Breast epithelium (tissue), 3 donors: ENCODE measurements at regions not wholly inside any gene's neighbourhood (a gene's known extent, or its start where the extent isn't known, plus 50 kb on each side); places are given as distances from the start of the nearest gene placed in this dataset.

Source experiments
- CTCF ChIP-seq, 3 donors: fragments of 450-650 bp; IDR thresholded peaks; one replicate each; pipeline ENCODE4 v1.5.1; 2016 to 2017; ENCODE audit warnings: antibody characterized with exemption in 3 of 3, mild to moderate bottlenecking in 3 of 3, moderate library complexity in 3 of 3
- POLR2A ChIP-seq: fragments of 450-650 bp; IDR thresholded peaks from one replicate; pipeline ENCODE4 v1.6.1; 2016; ENCODE audit warnings: antibody characterized with exemption, mild to moderate bottlenecking, moderate library complexity

DNA sequence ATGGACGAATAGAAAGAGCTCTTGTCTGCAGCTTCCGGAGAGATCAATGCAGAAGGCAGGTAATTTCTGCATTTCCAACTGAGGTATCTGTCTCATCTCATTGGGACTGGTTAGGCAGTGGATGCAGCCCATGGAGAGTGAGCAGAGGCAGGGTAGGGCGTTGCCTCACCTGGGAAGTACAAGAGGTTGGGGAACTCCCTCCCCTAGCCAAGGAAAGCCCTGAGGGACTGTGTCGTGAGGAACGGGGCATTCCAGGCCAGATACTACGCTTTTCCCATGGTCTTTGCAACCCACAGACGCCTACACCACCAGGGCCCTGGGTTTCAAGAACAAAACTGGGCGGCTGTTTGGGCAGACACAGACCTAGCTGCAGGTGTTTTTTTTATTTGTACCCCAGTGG is 186.3 kb downstream of the ETV1 start:
- no peak for TF ChIP-seq POLR2A
- no peak for TF ChIP-seq CTCF (IDR thresholded peaks at IDR 0.05)
